Iris pigment epithelial cell (primary cell): ENCODE measurements at regions not wholly inside any gene's neighbourhood (a gene's known extent, or its start where the extent isn't known, plus 50 kb on each side); places are given as distances from the start of the nearest gene placed in this dataset.

Experiments
- DNase-seq: peaks from one replicate; pipeline ENCODE4 v3.0.0-alpha.2; 2011; ENCODE audit warnings: low read depth

GRCh38 chr12:111011999-111012600 is 91.7 kb upstream of the MYL2 start:
- DNase-seq, result no peak

GRCh38 chr12:111010916-111011657 is 90.7 kb upstream of the MYL2 start:
- no peak for DNase-seq

- peak; percentile 54 for DNase-seq
Observed at GRCh38 chr12:111010061-111010460, 89.7 kb upstream of the MYL2 start.

- no peak for DNase-seq
Observed at GRCh38 chr12:111006621-111007020, 86.2 kb upstream of the MYL2 start.

GRCh38 chr12:110998971-110999370 is 78.6 kb upstream of the MYL2 start:
- no peak for DNase-seq

- no peak for DNase-seq
Observed at GRCh38 chr12:110998165-110998564, 77.8 kb upstream of the MYL2 start.

GRCh38 chr12:110996415-110996814 is 76.0 kb upstream of the MYL2 start:
- DNase-seq, result no peak

- DNase-seq, result no peak
Observed at GRCh38 chr12:110995615-110996014, 75.2 kb upstream of the MYL2 start.

- DNase-seq, result no peak
Observed at GRCh38 chr12:110995016-110995415, 74.6 kb upstream of the MYL2 start.

GRCh38 chr12:110993434-110993833 is 73.1 kb upstream of the MYL2 start:
- no peak for DNase-seq

- DNase-seq, result no peak
Observed at GRCh38 chr12:110992909-110993308, 72.5 kb upstream of the MYL2 start.

GRCh38 chr12:110983811-110984210 is 63.4 kb upstream of the MYL2 start:
- DNase-seq, result no peak

GRCh38 chr12:110972866-110973265 is 52.5 kb upstream of the MYL2 start:
- DNase-seq, result no peak

GRCh38 chr12:110971936-110972335 is 51.6 kb upstream of the MYL2 start:
- no peak for DNase-seq

GRCh38 chr12:110971189-110971920 is 51.0 kb upstream of the MYL2 start:
- DNase-seq, result no peak
